Chondrocyte (in vitro differentiated cells): ENCODE measurements at regions not wholly inside any gene's neighbourhood (a gene's known extent, or its start where the extent isn't known, plus 50 kb on each side); places are given as distances from the start of the nearest gene placed in this dataset.

Experiments used
- DNase-seq: peaks from one replicate; pipeline ENCODE4 v3.0.0; 2021; ENCODE audit warnings: mixed read lengths, low spot score
- H3K27ac Mint-ChIP-seq: one replicate; pipeline ENCODE4 v1.8.0; 2021; ENCODE audit warnings: mild to moderate bottlenecking, moderate library complexity, mixed read lengths; ENCODE audit not compliant: unreplicated experiment
- H3K27me3 Mint-ChIP-seq: 2 replicates; pipeline ENCODE4 v1.8.0; 2021; ENCODE audit warnings: low read depth, mixed read lengths
- H3K36me3 Mint-ChIP-seq: 2 replicates; pipeline ENCODE4 v1.8.0; 2021; ENCODE audit warnings: low read depth, mixed read lengths
- H3K4me1 Mint-ChIP-seq: 2 replicates; pipeline ENCODE4 v1.8.0; 2021; ENCODE audit warnings: low read depth, mild to moderate bottlenecking, mixed read lengths
- H3K4me3 Mint-ChIP-seq: one replicate; pipeline ENCODE4 v1.8.0; 2021; ENCODE audit warnings: mild to moderate bottlenecking, moderate library complexity, mixed read lengths; ENCODE audit not compliant: unreplicated experiment
- H3K9me3 Mint-ChIP-seq: 2 replicates; pipeline ENCODE4 v1.8.0; 2021; ENCODE audit warnings: low read depth, mixed read lengths
- CTCF ChIP-seq: fragments of 200-600 bp; sonication (generic); IDR thresholded peaks from 2 replicates; pipeline ENCODE4 v1.5.0; 2021; ENCODE audit warnings: antibody characterized with exemption, mild to moderate bottlenecking, moderate library complexity

- H3K27ac Mint-ChIP-seq = no peak overlapping the region
- no peak for DNase-seq
- H3K4me3 Mint-ChIP-seq = no peak overlapping the region
- peaks cover 7% of the 10 kb centered on the region for H3K9me3 Mint-ChIP-seq
- TF ChIP-seq CTCF = no peak
- no peaks in the 10 kb centered on the region for H3K27me3 Mint-ChIP-seq
- no peaks in the 10 kb centered on the region for H3K4me1 Mint-ChIP-seq
- peaks cover 1% of the 10 kb centered on the region for H3K36me3 Mint-ChIP-seq
These were observed 837.7 kb upstream of the CNTN5 start for GRCh38 chr11:98183034-98183433.

GRCh38 chr11:98185245-98185644 lies 835.5 kb upstream of the CNTN5 start:
- H3K9me3 Mint-ChIP-seq = peaks cover 7% of the 10 kb centered on the region
- H3K4me1 Mint-ChIP-seq = no peaks in the 10 kb centered on the region
- TF ChIP-seq CTCF = no peak
- no peaks in the 10 kb centered on the region for H3K27me3 Mint-ChIP-seq
- peaks cover 1% of the 10 kb centered on the region for H3K36me3 Mint-ChIP-seq
- no peak overlapping the region for H3K27ac Mint-ChIP-seq
- no peak overlapping the region for H3K4me3 Mint-ChIP-seq
- no peak for DNase-seq

GRCh38 chr11:98194611-98195010 lies 826.1 kb upstream of the CNTN5 start:
- TF ChIP-seq CTCF = no peak
- H3K4me3 Mint-ChIP-seq = no peak overlapping the region
- DNase-seq = no peak
- H3K27me3 Mint-ChIP-seq = peaks cover 4% of the 10 kb centered on the region
- no peaks in the 10 kb centered on the region for H3K9me3 Mint-ChIP-seq
- no peaks in the 10 kb centered on the region for H3K4me1 Mint-ChIP-seq
- H3K36me3 Mint-ChIP-seq = no peaks in the 10 kb centered on the region
- H3K27ac Mint-ChIP-seq = no peak overlapping the region

GRCh38 chr11:98195300-98195699 lies 825.4 kb upstream of the CNTN5 start:
- no peak for DNase-seq
- no peak overlapping the region for H3K4me3 Mint-ChIP-seq
- H3K27ac Mint-ChIP-seq = no peak overlapping the region
- peaks cover 4% of the 10 kb centered on the region for H3K27me3 Mint-ChIP-seq
- H3K9me3 Mint-ChIP-seq = no peaks in the 10 kb centered on the region
- TF ChIP-seq CTCF = no peak
- no peaks in the 10 kb centered on the region for H3K36me3 Mint-ChIP-seq
- no peaks in the 10 kb centered on the region for H3K4me1 Mint-ChIP-seq

GRCh38 chr11:98207086-98207485 lies 813.7 kb upstream of the CNTN5 start:
- Mint-ChIP-seq H3K4me3 (no peak overlapping the region), H3K36me3 (no peaks in the 10 kb centered on the region), H3K27ac (no peak overlapping the region), H3K27me3 (no peaks in the 10 kb centered on the region), H3K4me1 (no peaks in the 10 kb centered on the region), H3K9me3 (peaks cover 3% of the 10 kb centered on the region)
- DNase-seq = no peak
- no peak for TF ChIP-seq CTCF
